Stomach (tissue), 4 donors: ENCODE measurements at regions not wholly inside any gene's neighbourhood (a gene's known extent, or its start where the extent isn't known, plus 50 kb on each side); places are given as distances from the start of the nearest gene placed in this dataset.

Experiments
- CTCF ChIP-seq, 7 experiments: fragments of 450-650 bp in 4 of 7; fragments of 200-600 bp in 3 of 7; sonication (generic) in 3 of 7; IDR thresholded peaks; one replicate each; pipeline ENCODE4 v1.5.1; 2016 to 2019; ENCODE audit warnings: antibody characterized with exemption in 7 of 7, control low read depth in 2 of 7, mild to moderate bottlenecking in 1 of 7
- EP300 ChIP-seq: sonication (generic); formaldehyde crosslinking; IDR thresholded peaks from one replicate; pipeline ENCODE4 v1.6.1; 2017; ENCODE audit warnings: antibody characterized with exemption
- POLR2A ChIP-seq, 4 donors: fragments of 450-650 bp; IDR thresholded peaks; one replicate each; pipeline ENCODE4 v1.6.1; 2016; ENCODE audit warnings: antibody characterized with exemption in 4 of 4, control low read depth in 2 of 4, mild to moderate bottlenecking in 1 of 4, moderate library complexity in 1 of 4

DNA sequence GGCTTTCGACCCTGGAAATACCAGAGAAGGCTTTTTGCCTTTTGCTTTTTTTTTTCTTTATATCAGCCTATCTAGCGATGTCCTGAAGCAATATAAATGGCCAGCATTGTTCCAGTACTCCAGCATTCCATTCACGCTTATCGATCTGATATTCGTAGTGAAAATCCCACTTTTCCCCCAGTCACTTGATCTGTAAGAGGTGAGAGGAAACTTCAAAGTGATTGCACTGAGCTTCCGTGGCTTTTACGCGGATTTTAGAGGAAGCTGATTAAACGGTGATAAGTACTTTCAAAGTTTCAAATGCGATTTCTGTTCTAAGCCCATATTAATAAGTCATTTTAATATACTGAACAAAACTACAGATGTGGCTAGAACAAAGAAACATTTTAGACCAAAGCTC, 725.5 kb downstream of the TRIML1 start:
- no peak for TF ChIP-seq CTCF (IDR thresholded peaks at IDR 0.05)
- no peak for TF ChIP-seq EP300
- no peak for TF ChIP-seq POLR2A (IDR thresholded peaks at IDR 0.05)
